Mucosa of descending colon (tissue), 3 donors: ENCODE measurements at regions not wholly inside any gene's neighbourhood (a gene's known extent, or its start where the extent isn't known, plus 50 kb on each side); places are given as distances from the start of the nearest gene placed in this dataset.
"Not testable (repeated sequence)": the region's sequence is repeated elsewhere in the genome, so short reads cannot be mapped to it uniquely, and the experiment has no call there.

ENCODE experiments used
- ATAC-seq: fragments of 200-7000 bp; cut with Tn5 transposase; one replicate; pipeline ENCODE4 v1.9.1; 2020; ENCODE audit warnings: mild to moderate bottlenecking, moderate library complexity
- DNase-seq, 3 donors: peaks; one replicate each; pipeline ENCODE4 v3.0.0-alpha.2; 2020
- H3K36me3 ChIP-seq: fragments of 200-600 bp; one replicate; pipeline ENCODE4 v1.8.0; 2021; ENCODE audit warnings: low read depth, mild to moderate bottlenecking
- H3K4me1 ChIP-seq: fragments of 200-600 bp; one replicate; pipeline ENCODE4 v1.8.0; 2021; ENCODE audit warnings: low read depth, mild to moderate bottlenecking
- H3K4me3 ChIP-seq: fragments of 200-600 bp; one replicate; pipeline ENCODE4 v1.8.0; 2021; ENCODE audit warnings: mild to moderate bottlenecking
- H3K9me3 ChIP-seq: fragments of 200-600 bp; one replicate; pipeline ENCODE4 v1.8.0; 2021; ENCODE audit warnings: mild to moderate bottlenecking
- CTCF ChIP-seq: fragments of 200-600 bp; IDR thresholded peaks from one replicate; pipeline ENCODE4 v1.8.0; 2022; ENCODE audit warnings: antibody characterized with exemption, mild to moderate bottlenecking
- intact Hi-C, 2 donors: fragments of 100-400 bp; cut with DNase I in 1 of 2; cut with micrococcal nuclease in 1 of 2; formaldehyde crosslinking; loops; one replicate each; pipeline versions ENCODE4 v1.11.0 to v1.11.1; 2022; cut with DNase I, micrococcal nuclease
- donor health status: DM: no; HTN: no; CAD: no; lungs with moderate emphysema.
- donor health status: DM: no; HTN: no; CAD: no.
- donor health status: DM: no; HTN: yes; CAD: no.

DNA sequence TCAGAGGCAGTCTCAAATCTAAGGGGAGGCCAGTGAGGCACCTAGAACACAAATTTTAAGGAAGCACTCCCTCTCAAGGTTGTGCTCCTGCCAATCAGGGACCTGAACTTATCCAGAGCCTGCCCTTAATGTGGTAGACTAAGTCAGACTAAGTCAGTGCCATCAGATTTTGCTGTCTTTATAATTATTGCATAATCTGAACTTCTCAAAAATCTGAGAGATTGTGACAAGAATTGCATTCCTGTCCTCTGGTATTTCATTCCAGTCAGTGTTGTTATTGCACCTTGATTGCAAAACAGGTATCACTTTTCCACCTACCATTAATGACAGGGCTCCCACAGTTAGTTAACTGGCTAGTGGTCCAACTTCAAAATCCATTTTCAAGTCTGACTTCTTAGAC lies 197.1 kb upstream of the HCN1 start:
- ATAC-seq (no peak), DNase-seq (no peak)
- H3K9me3 ChIP-seq, result peaks cover 63% of the 10 kb centered on the region
- no peaks in the 10 kb centered on the region for H3K4me1 ChIP-seq
- intact Hi-C loops, result no loop called here
- H3K4me3 ChIP-seq, result no peak overlapping the region
- H3K36me3 ChIP-seq, result no peaks in the 10 kb centered on the region
- no peak for TF ChIP-seq CTCF

GRCh38 chr5:45890441-45891080 lies 194.4 kb upstream of the HCN1 start:
- intact Hi-C loops, H3K36me3 ChIP-seq, H3K4me3 ChIP-seq, H3K4me1 ChIP-seq, ATAC-seq: not testable (repeated sequence)
- DNase-seq, result peak in 1 of 3 donors; percentile 40
- peaks cover 57% of the 10 kb centered on the region for H3K9me3 ChIP-seq

GRCh38 chr5:45862763-45863162 lies 166.6 kb upstream of the HCN1 start:
- DNase-seq, result no peak
- H3K9me3 ChIP-seq, result peaks cover 67% of the 10 kb centered on the region
- H3K36me3 ChIP-seq, result no peaks in the 10 kb centered on the region
- intact Hi-C loops, result no loop called here
- H3K4me3 ChIP-seq, result no peak overlapping the region
- TF ChIP-seq CTCF, result no peak
- ATAC-seq, result no peak
- H3K4me1 ChIP-seq, result no peaks in the 10 kb centered on the region

DNA sequence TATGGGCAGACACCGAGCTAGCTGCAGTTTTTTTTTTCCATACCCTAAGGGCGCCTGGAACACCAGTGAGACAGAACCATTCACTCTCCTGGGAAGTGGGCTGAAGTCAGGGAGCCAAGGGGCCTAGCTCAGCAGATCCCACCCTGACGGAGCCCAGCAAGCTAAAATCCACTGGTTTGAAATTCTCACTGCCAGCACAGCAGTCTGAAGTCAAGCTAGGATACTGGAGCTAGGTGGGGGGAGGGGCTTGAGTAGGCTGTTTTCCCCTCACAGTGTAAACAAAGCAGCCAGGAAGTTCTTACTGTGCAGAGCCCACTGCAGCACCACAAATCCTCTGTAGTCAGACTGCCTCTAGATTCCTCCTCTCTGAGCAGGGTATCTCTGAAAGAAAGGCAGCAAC lies 151.7 kb upstream of the HCN1 start:
- H3K4me3 ChIP-seq, result no peak overlapping the region
- intact Hi-C loops, result no loop called here
- no peak for DNase-seq
- no peak for ATAC-seq
- H3K9me3 ChIP-seq, result peaks cover 60% of the 10 kb centered on the region
- no peaks in the 10 kb centered on the region for H3K4me1 ChIP-seq
- H3K36me3 ChIP-seq, result no peaks in the 10 kb centered on the region
- TF ChIP-seq CTCF, result no peak

- intact Hi-C loops, result no loop called here
- Histone ChIP-seq H3K4me3 (no peak overlapping the region), H3K4me1 (no peaks in the 10 kb centered on the region), H3K9me3 (peaks cover 33% of the 10 kb centered on the region), H3K36me3 (no peaks in the 10 kb centered on the region)
- TF ChIP-seq CTCF, result no peak
- DNase-seq (no peak), ATAC-seq (no peak)
Measured at GRCh38 chr5:45826055-45826454, 129.9 kb upstream of the HCN1 start.

- no peak for TF ChIP-seq CTCF
- no peaks in the 10 kb centered on the region for H3K36me3 ChIP-seq
- ATAC-seq, result no peak
- H3K9me3 ChIP-seq, result peaks cover 67% of the 10 kb centered on the region
- no peak overlapping the region for H3K4me3 ChIP-seq
- intact Hi-C loops, result no loop called here
- DNase-seq, result peak in 1 of 3 donors; percentile 12
- no peaks in the 10 kb centered on the region for H3K4me1 ChIP-seq
Measured at GRCh38 chr5:45800331-45800730, 104.2 kb upstream of the HCN1 start.
